ENCODE measurements at regions not wholly inside any gene's neighbourhood (a gene's known extent, or its start where the extent isn't known, plus 50 kb on each side); places are given as distances from the start of the nearest gene placed in this dataset.

- no peak for TF ChIP-seq TCF7 (IDR thresholded peaks at IDR 0.05; ENCODE audit: borderline replicate concordance)
- no peak for TF ChIP-seq ZFP30 (CRISPR knock-in tag; IDR thresholded peaks at IDR 0.05; ENCODE audit: borderline replicate concordance)
- TF ChIP-seq PRPF4 (IDR thresholded peaks at IDR 0.05; ENCODE audit: insufficient read depth, low read depth, low read length, poor library complexity, severe bottlenecking) = no peak
- TF ChIP-seq ZNF740 (CRISPR knock-in tag; IDR thresholded peaks at IDR 0.05) = no peak
- TF ChIP-seq ZNF740 (tag; IDR thresholded peaks at IDR 0.05) = no peak
- no peak for TF ChIP-seq SMARCC2 (IDR thresholded peaks at IDR 0.05; ENCODE audit: low read depth)
- TF ChIP-seq CBX2 (IDR thresholded peaks at IDR 0.05; ENCODE audit: insufficient read depth, low read length, poor library complexity, severe bottlenecking) = no peak
- no peak for TF ChIP-seq EGR1 (conservative IDR thresholded peaks at IDR 0.05)
These were observed 91.9 kb upstream of the KLHL13 start for GRCh38 chrX:118208481-118208880.
